Astrocyte of the spinal cord (primary cell): ENCODE measurements at regions not wholly inside any gene's neighbourhood (a gene's known extent, or its start where the extent isn't known, plus 50 kb on each side); places are given as distances from the start of the nearest gene placed in this dataset.
A peak's percentile ranks its signal among the peaks of the same experiment; 100 is the strongest.

Source experiments
- DNase-seq: peaks from one replicate; pipeline ENCODE4 v3.0.0; 2011; ENCODE audit warnings: low read depth, low spot score
- H3K4me3 ChIP-seq: 2 replicates; pipeline ENCODE4 v1.5.1; 2011; ENCODE audit warnings: low read depth, mild to moderate bottlenecking, low read length, moderate library complexity
- in situ Hi-C: cut with HindIII; loops from 2 replicates; pipeline ENCODE4 v1.10.0; 2017; ENCODE audit warnings: low sequenced_read_pairs
- TF ChIP-seq, protein P1 (sequence below): IDR thresholded peaks from 2 replicates; pipeline ENCODE4 v1.5.1; 2012; ENCODE audit warnings: low read depth, mild to moderate bottlenecking, low read length, inconsistent platforms

DNA sequence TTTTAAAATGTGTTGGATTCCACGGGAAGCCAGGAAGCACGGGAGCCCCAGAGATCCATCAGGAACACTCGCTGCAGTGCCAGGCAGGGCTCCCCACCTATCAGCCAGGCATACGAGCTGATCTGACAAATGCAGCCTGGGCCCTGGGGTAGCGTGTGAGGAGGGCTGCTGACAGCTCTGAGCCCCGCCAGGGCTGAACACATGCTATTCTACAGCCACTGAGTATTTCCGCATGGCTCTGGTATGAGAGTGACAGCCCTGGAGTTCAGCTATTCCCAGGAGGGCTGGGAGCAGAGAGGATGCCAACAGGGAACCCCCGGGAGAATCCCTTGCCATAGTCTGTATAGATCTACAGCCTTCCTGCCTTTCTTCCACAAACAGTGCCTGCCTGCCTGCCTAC is 237.3 kb upstream of the ZMIZ1 start:
- no peak for DNase-seq
- no peak overlapping the region for H3K4me3 ChIP-seq
- TF ChIP-seq, protein P1, sequence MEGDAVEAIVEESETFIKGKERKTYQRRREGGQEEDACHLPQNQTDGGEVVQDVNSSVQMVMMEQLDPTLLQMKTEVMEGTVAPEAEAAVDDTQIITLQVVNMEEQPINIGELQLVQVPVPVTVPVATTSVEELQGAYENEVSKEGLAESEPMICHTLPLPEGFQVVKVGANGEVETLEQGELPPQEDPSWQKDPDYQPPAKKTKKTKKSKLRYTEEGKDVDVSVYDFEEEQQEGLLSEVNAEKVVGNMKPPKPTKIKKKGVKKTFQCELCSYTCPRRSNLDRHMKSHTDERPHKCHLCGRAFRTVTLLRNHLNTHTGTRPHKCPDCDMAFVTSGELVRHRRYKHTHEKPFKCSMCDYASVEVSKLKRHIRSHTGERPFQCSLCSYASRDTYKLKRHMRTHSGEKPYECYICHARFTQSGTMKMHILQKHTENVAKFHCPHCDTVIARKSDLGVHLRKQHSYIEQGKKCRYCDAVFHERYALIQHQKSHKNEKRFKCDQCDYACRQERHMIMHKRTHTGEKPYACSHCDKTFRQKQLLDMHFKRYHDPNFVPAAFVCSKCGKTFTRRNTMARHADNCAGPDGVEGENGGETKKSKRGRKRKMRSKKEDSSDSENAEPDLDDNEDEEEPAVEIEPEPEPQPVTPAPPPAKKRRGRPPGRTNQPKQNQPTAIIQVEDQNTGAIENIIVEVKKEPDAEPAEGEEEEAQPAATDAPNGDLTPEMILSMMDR: no peak
- in situ Hi-C loops: no loop called here

DNA sequence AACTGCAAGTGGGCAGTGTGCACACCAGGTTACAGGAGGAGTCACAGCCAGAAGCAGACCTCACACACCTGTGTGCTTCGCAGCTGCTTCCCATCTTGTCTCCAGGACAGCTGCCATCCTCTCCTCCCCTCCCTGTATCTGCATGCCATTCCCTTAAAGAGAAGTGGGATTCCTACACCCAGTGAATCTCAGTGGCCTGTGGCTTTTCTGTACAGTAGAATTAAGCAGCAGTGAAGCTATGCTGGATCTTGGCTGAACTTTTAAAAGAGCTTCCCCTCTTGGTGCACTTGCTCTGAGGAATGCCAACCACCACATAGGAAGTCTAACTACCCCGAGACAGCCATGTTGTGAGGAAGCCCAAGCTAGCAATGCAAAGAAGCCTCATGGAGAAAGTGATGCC is 236.5 kb upstream of the ZMIZ1 start:
- no peak overlapping the region for H3K4me3 ChIP-seq
- TF ChIP-seq, protein P1: no peak
- in situ Hi-C loops: no loop called here
- no peak for DNase-seq

DNA sequence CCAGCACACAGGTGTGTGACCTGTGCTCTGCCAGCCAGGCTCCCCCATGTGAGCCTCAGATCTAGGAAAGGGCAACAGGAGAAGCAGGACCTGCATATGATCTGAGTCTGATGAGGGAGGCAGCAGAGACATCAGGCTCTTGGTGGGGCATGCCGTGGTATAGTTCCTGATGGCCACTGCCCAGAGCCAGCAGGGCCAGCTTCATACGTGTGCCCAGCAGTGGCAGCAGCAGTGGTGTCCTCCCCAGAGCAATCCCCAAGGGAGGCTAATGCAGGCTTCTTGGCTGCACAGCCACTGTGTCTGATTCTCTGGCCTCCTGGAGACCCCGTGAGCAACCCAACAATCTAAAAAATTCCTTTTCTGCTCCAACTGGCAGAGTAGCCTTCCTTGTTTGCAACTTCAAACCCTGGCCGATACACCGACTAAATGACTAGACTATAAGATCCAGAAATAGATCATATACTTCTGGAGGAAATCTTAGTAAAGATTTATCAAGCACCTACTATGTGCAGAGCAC is 230.6 kb upstream of the ZMIZ1 start:
- DNase-seq: no peak
- in situ Hi-C loops: no loop called here
- TF ChIP-seq, protein P1: no peak
- no peak overlapping the region for H3K4me3 ChIP-seq

DNA sequence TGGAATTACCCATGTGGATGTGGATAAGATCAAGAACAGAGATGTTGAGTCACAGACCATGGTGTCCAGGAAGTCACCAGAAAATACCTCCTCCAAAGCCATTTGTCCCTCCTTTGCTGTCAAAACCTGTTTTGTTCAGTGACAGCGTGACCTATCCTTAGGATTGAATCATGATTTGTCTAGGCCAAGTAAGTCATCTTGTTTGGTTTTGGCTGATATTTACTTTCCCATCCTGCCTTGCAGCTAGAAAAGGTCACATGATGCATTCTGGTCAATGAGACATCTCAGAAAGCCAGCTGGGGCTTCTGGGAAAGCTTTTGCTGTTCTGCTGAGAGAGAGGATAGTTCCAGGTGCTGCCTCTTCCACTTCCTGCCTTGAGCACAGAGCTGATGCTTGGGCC is 225.3 kb upstream of the ZMIZ1 start:
- TF ChIP-seq, protein P1: no peak
- DNase-seq: no peak
- in situ Hi-C loops: no loop called here

DNA sequence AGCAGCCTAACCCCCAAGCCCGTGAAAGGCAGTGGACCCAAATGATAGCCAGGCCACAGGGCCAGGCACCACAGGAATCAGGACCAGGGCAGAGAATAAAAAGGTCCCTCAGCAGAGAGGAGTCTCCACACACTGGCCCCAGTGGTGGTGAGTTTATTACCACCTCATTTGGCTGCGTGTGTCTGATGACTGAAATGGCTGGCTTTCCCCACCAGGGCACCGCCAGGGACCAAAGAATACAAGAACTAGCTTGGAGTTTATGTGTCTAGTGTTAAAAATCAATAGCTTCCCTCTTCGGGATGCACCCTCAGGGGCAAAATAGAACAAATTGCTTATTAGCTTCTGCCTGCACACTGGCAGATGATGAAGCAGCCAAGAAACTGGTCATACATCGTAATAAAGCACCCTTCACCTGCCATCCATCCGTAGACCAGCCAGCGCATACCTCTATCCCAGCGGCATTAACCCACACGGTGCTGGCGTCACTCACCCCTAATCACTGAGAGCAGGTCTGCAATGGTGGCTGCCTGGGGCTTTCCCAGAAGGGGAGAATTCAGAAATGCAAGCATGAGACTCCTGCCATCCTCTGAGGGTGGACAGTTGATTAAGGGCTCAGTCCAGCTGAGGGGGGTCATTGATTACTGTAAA is 223.7 kb upstream of the ZMIZ1 start:
- H3K4me3 ChIP-seq: no peak overlapping the region
- TF ChIP-seq, protein P1: peak; percentile 7
- DNase-seq: no peak
- in situ Hi-C loops: no loop called here

More for the DNA sequence above, 225.3 kb upstream of the ZMIZ1 start:
- H3K4me3 ChIP-seq: no peak overlapping the region

DNA sequence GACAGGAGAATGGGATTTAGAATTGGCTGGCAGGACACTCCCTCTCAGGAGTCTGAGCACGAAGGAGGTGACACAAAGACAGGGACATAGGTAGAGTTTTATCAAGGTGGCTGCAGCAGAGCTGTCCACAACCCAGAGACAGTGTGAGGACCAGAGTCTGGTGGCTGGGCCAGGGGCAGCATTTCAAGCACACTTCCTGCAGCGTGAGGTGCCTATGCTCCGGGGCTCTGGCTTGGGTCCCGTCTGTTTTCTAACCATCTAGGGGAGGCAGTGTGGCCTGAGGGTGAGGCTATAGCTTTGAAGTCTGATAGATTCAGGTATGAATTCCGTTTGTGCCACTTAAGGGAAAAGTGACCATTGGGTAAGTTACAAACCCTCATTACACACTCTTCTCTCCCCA is 222.7 kb upstream of the ZMIZ1 start:
- TF ChIP-seq, protein P1: no peak
- no peak for DNase-seq
- no peak overlapping the region for H3K4me3 ChIP-seq
- in situ Hi-C loops: no loop called here

DNA sequence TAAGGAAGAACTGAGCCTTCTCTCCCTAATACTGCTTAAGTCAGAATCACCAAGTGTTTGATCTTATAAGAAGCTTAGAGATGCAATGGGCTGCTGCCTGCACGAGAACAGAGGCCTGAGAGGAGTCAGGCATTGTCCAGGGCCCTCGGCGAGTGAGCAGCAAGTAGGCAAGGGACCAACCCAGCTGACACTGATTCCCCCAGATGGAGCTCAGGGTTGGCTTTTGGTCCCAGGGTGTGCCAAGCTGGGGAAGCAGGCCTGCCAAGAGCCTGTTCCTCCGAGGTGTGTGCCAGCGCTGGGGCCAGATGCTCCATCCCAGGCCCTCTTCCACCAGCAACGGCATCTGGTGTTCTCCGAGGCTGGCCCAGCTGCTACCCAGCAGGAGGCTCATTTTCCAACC is 222.0 kb upstream of the ZMIZ1 start:
- TF ChIP-seq, protein P1: no peak
- in situ Hi-C loops: no loop called here
- no peak overlapping the region for H3K4me3 ChIP-seq
- no peak for DNase-seq
